ENCODE measurements at regions not wholly inside any gene's neighbourhood (a gene's known extent, or its start where the extent isn't known, plus 50 kb on each side); places are given as distances from the start of the nearest gene placed in this dataset.

- no peak overlapping the region for H3K27ac ChIP-seq (ENCODE audit: low read depth, low read length)
Observed at GRCh38 chr6:133748628-133749027, 140.3 kb upstream of the TCF21 start.

GRCh38 chr6:133749427-133749826 lies 139.5 kb upstream of the TCF21 start:
- Histone ChIP-seq H3K36me3 (ENCODE audit: control insufficient read depth, insufficient read depth, low read length) (no peaks in the 10 kb centered on the region), H3K9ac (ENCODE audit: low read length) (no peak overlapping the region), H3K27me3 (ENCODE audit: control insufficient read depth, insufficient read depth, low read length) (no peaks in the 10 kb centered on the region), H3K4me3 (ENCODE audit: low read length) (no peak overlapping the region), H3K27ac (ENCODE audit: low read depth, low read length) (no peak overlapping the region), H3K4me1 (ENCODE audit: control insufficient read depth, insufficient read depth, low read length) (no peaks in the 10 kb centered on the region)

More at GRCh38 chr6:133748628-133749027, 140.3 kb upstream of the TCF21 start:
- Histone ChIP-seq H3K4me1 (ENCODE audit: control insufficient read depth, insufficient read depth, low read length) (no peaks in the 10 kb centered on the region), H3K27me3 (ENCODE audit: control insufficient read depth, insufficient read depth, low read length) (no peaks in the 10 kb centered on the region), H3K4me3 (ENCODE audit: low read length) (no peak overlapping the region), H3K36me3 (ENCODE audit: control insufficient read depth, insufficient read depth, low read length) (no peaks in the 10 kb centered on the region), H3K9ac (ENCODE audit: low read length) (no peak overlapping the region)

GRCh38 chr6:133752129-133752528 lies 136.8 kb upstream of the TCF21 start:
- Histone ChIP-seq H3K36me3 (ENCODE audit: control insufficient read depth, insufficient read depth, low read length) (no peaks in the 10 kb centered on the region), H3K27me3 (ENCODE audit: control insufficient read depth, insufficient read depth, low read length) (no peaks in the 10 kb centered on the region), H3K9ac (ENCODE audit: low read length) (no peak overlapping the region), H3K4me3 (ENCODE audit: low read length) (no peak overlapping the region), H3K27ac (ENCODE audit: low read depth, low read length) (no peak overlapping the region), H3K4me1 (ENCODE audit: control insufficient read depth, insufficient read depth, low read length) (no peaks in the 10 kb centered on the region)

- H3K9ac ChIP-seq (ENCODE audit: low read length) = no peak overlapping the region
- H3K36me3 ChIP-seq (ENCODE audit: control insufficient read depth, insufficient read depth, low read length) = no peaks in the 10 kb centered on the region
- no peaks in the 10 kb centered on the region for H3K4me1 ChIP-seq (ENCODE audit: control insufficient read depth, insufficient read depth, low read length)
- H3K27me3 ChIP-seq (ENCODE audit: control insufficient read depth, insufficient read depth, low read length) = no peaks in the 10 kb centered on the region
- no peak overlapping the region for H3K27ac ChIP-seq (ENCODE audit: low read depth, low read length)
- no peak overlapping the region for H3K4me3 ChIP-seq (ENCODE audit: low read length)
Observed at GRCh38 chr6:133753756-133754155, 135.2 kb upstream of the TCF21 start.

- H3K27ac ChIP-seq (ENCODE audit: low read depth, low read length) = no peak overlapping the region
- H3K9ac ChIP-seq (ENCODE audit: low read length) = no peak overlapping the region
- H3K36me3 ChIP-seq (ENCODE audit: control insufficient read depth, insufficient read depth, low read length) = no peaks in the 10 kb centered on the region
- H3K27me3 ChIP-seq (ENCODE audit: control insufficient read depth, insufficient read depth, low read length) = no peaks in the 10 kb centered on the region
- no peaks in the 10 kb centered on the region for H3K4me1 ChIP-seq (ENCODE audit: control insufficient read depth, insufficient read depth, low read length)
- H3K4me3 ChIP-seq (ENCODE audit: low read length) = no peak overlapping the region
Observed at GRCh38 chr6:133754298-133754697, 134.6 kb upstream of the TCF21 start.

GRCh38 chr6:133756078-133756695 lies 132.7 kb upstream of the TCF21 start:
- H3K4me1 ChIP-seq (ENCODE audit: control insufficient read depth, insufficient read depth, low read length) = peaks cover 4% of the 10 kb centered on the region
- H3K27me3 ChIP-seq (ENCODE audit: control insufficient read depth, insufficient read depth, low read length) = no peaks in the 10 kb centered on the region
- no peak overlapping the region for H3K27ac ChIP-seq (ENCODE audit: low read depth, low read length)
- no peaks in the 10 kb centered on the region for H3K36me3 ChIP-seq (ENCODE audit: control insufficient read depth, insufficient read depth, low read length)
- no peak overlapping the region for H3K9ac ChIP-seq (ENCODE audit: low read length)
- no peak overlapping the region for H3K4me3 ChIP-seq (ENCODE audit: low read length)

- no peaks in the 10 kb centered on the region for H3K36me3 ChIP-seq (ENCODE audit: control insufficient read depth, insufficient read depth, low read length)
- H3K4me3 ChIP-seq (ENCODE audit: low read length) = no peak overlapping the region
- no peak overlapping the region for H3K27ac ChIP-seq (ENCODE audit: low read depth, low read length)
- no peaks in the 10 kb centered on the region for H3K27me3 ChIP-seq (ENCODE audit: control insufficient read depth, insufficient read depth, low read length)
- no peak overlapping the region for H3K9ac ChIP-seq (ENCODE audit: low read length)
- H3K4me1 ChIP-seq (ENCODE audit: control insufficient read depth, insufficient read depth, low read length) = peaks cover 4% of the 10 kb centered on the region
Observed at GRCh38 chr6:133757335-133757734, 131.6 kb upstream of the TCF21 start.

- H3K27me3 ChIP-seq (ENCODE audit: control insufficient read depth, insufficient read depth, low read length) = no peaks in the 10 kb centered on the region
- no peak overlapping the region for H3K9ac ChIP-seq (ENCODE audit: low read length)
- no peak overlapping the region for H3K4me3 ChIP-seq (ENCODE audit: low read length)
- H3K27ac ChIP-seq (ENCODE audit: low read depth, low read length) = no peak overlapping the region
- H3K36me3 ChIP-seq (ENCODE audit: control insufficient read depth, insufficient read depth, low read length) = no peaks in the 10 kb centered on the region
- H3K4me1 ChIP-seq (ENCODE audit: control insufficient read depth, insufficient read depth, low read length) = peaks cover 4% of the 10 kb centered on the region
Observed at GRCh38 chr6:133758815-133759335, 130.0 kb upstream of the TCF21 start.

- Histone ChIP-seq H3K9ac (ENCODE audit: low read length) (no peak overlapping the region), H3K27ac (ENCODE audit: low read depth, low read length) (no peak overlapping the region), H3K4me1 (ENCODE audit: control insufficient read depth, insufficient read depth, low read length) (peaks cover 4% of the 10 kb centered on the region), H3K4me3 (ENCODE audit: low read length) (no peak overlapping the region), H3K27me3 (ENCODE audit: control insufficient read depth, insufficient read depth, low read length) (no peaks in the 10 kb centered on the region), H3K36me3 (ENCODE audit: control insufficient read depth, insufficient read depth, low read length) (no peaks in the 10 kb centered on the region)
Observed at GRCh38 chr6:133759524-133759923, 129.4 kb upstream of the TCF21 start.

GRCh38 chr6:133761706-133762105 lies 127.2 kb upstream of the TCF21 start:
- Histone ChIP-seq H3K4me3 (ENCODE audit: low read length) (no peak overlapping the region), H3K4me1 (ENCODE audit: control insufficient read depth, insufficient read depth, low read length) (peaks cover 4% of the 10 kb centered on the region), H3K9ac (ENCODE audit: low read length) (no peak overlapping the region), H3K36me3 (ENCODE audit: control insufficient read depth, insufficient read depth, low read length) (no peaks in the 10 kb centered on the region), H3K27me3 (ENCODE audit: control insufficient read depth, insufficient read depth, low read length) (no peaks in the 10 kb centered on the region), H3K27ac (ENCODE audit: low read depth, low read length) (no peak overlapping the region)

GRCh38 chr6:133764008-133764753 lies 124.7 kb upstream of the TCF21 start:
- H3K9ac ChIP-seq (ENCODE audit: low read length) = no peak overlapping the region
- H3K36me3 ChIP-seq (ENCODE audit: control insufficient read depth, insufficient read depth, low read length) = no peaks in the 10 kb centered on the region
- no peaks in the 10 kb centered on the region for H3K27me3 ChIP-seq (ENCODE audit: control insufficient read depth, insufficient read depth, low read length)
- H3K27ac ChIP-seq (ENCODE audit: low read depth, low read length) = peak overlapping the region; percentile 32
- H3K4me3 ChIP-seq (ENCODE audit: low read length) = no peak overlapping the region
- peaks cover 7% of the 10 kb centered on the region for H3K4me1 ChIP-seq (ENCODE audit: control insufficient read depth, insufficient read depth, low read length)

GRCh38 chr6:133764754-133765208 lies 124.1 kb upstream of the TCF21 start:
- H3K4me1 ChIP-seq (ENCODE audit: control insufficient read depth, insufficient read depth, low read length) = peaks cover 7% of the 10 kb centered on the region
- H3K27ac ChIP-seq (ENCODE audit: low read depth, low read length) = peak overlapping the region; percentile 32

More at GRCh38 chr6:133764754-133765208, 124.1 kb upstream of the TCF21 start:
- Histone ChIP-seq H3K36me3 (ENCODE audit: control insufficient read depth, insufficient read depth, low read length) (no peaks in the 10 kb centered on the region), H3K9ac (ENCODE audit: low read length) (no peak overlapping the region), H3K27me3 (ENCODE audit: control insufficient read depth, insufficient read depth, low read length) (no peaks in the 10 kb centered on the region), H3K4me3 (ENCODE audit: low read length) (no peak overlapping the region)

Data from rectal smooth muscle tissue (tissue), 1 donor.